GM19395 (cell line): ENCODE measurements at regions not wholly inside any gene's neighbourhood (a gene's known extent, or its start where the extent isn't known, plus 50 kb on each side); places are given as distances from the start of the nearest gene placed in this dataset.
"Not testable (repeated sequence)": the region's sequence is repeated elsewhere in the genome, so short reads cannot be mapped to it uniquely, and the experiment has no call there.

Experiments
- ATAC-seq: cut with Tn5 transposase; IDR thresholded peaks from one replicate; pipeline ENCODE4 v1.9.1; 2021; ENCODE audit warnings: mild to moderate bottlenecking, moderate library complexity; ENCODE audit not compliant: unreplicated experiment

DNA sequence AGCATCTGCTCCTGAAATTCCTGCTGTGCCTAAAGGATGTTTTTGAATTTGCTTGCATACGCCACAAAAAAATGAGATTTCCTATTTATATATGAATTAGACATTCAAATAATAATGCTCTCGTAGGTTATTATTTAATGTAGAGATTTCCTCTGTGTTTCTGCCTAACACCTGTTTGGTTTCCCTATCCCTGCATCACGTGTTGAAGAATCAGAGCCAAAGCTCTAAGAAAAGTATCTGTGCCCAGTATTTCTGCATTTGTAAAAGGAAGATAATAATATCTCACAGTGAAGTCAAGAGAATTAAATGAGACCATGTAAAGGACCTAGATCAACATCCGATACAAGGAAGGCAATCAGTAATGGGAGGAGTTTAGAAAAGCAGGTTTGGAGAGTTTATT, 179.5 kb downstream of the HNRNPD start:
- ATAC-seq, result no peak

DNA sequence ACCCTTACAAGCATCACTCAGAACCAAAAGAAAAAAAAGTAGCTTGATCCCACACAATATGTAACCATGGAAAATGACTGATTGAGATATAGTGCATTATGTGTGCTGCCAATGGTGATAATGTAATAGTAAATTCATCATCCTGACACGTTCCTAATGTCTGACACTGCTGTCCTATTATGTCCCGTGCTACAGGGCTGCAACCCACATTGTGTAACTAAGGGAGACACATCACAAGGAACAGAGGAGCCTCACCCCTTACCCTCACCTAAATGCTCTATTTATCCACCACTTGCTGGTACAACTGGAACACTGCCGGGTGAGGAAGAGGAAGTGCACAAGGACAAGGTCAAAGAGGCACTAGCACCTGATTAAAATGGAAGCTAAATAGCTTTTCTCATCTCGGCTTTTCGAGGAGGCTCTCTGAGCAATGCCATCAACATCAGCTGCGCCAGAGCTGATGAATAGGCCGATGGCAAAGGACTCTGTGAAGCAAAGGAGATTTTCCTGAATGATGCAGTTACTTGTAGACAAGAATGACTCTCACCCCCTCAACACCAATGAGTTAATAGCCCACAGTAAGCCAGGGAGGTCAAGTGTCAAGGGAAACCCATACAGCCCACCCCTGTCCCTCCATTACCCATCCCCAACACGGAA, 181.6 kb downstream of the HNRNPD start:
- no peak for ATAC-seq

DNA sequence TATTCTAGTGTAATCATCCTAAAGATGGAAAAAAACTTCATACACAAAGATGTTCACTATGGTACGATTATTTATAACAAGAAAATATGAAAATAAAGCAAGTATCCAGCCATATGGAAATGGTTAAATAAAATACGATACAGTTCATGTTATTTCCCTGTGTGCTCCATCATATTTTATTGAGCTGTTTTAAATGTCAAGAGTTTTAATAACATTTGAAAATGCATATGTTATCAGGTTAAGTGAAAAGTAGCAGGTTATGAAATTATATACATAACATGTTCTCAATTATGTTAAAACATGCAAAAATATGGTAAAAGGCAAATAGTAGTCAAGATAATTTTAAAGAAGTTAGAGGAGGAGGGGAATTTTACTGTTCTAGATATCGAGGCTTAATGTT, 192.0 kb downstream of the HNRNPD start:
- ATAC-seq, result no peak

DNA sequence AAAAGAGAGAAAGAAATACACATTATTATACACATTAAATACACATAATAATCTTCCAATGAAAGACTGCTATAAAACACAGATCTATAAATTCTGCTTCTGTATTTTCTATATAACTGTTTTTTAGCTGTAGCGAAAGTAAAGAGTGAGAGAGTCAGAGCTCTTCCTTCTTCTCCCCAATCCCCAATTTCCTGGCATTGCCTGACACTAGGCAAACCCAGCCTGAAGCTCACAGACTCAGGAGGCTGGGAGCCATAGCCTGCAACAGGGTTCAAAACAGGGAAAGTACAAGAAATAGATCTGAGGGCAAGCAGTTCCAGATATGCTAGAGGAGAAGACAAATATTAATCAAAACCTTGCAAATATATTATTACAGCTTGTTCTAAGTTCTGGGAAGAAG, 201.6 kb downstream of the HNRNPD start:
- ATAC-seq, result no peak

DNA sequence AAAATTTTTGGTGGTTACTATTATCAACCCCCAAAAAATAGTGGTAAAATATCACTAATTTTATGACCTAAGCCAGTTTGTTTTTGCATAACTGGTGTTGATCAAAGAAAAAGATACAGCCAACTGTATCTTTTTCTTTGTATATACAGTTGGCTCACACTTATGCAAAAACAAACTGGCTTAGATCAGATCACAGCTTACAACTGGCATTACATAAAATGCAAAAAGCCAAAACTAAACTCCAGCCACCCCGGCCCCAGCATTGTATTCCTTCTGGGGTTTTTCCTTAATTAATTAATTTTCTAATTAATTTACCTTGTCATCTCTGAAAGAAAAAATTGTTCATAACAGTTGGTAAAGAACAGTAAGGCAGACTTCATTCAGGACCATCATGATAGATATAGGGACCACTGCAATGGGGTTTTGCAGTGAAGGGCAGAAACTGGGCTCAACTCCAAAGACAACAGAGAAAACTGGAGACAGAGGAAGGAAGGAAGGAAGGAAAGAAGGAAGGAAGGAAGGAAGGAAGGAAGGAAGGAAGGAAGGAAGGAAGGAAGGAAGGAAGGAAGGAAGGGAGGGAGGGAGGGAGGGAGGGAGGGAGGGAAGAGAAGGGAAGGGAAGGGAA, 202.1 kb downstream of the HNRNPD start:
- no peak for ATAC-seq

DNA sequence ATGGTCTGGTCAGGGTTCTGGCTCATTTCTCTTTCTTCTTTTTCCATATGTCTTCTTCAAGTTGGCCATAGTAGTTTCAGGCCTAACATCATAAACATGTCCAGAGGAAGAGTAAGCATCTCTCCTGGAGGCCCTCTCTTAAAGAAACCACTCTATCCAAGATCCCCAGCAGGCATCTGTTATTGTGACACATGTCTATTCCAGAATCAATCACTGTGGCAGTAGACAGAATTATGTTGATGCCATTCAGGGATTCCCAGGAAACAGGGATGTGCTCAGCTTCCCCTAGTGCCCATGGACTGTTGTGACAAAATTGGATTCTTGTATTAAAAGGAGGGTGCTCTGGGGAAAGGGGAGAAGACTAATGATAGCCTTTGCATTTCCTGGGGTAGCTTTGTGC, 224.0 kb downstream of the HNRNPD start:
- no peak for ATAC-seq

DNA sequence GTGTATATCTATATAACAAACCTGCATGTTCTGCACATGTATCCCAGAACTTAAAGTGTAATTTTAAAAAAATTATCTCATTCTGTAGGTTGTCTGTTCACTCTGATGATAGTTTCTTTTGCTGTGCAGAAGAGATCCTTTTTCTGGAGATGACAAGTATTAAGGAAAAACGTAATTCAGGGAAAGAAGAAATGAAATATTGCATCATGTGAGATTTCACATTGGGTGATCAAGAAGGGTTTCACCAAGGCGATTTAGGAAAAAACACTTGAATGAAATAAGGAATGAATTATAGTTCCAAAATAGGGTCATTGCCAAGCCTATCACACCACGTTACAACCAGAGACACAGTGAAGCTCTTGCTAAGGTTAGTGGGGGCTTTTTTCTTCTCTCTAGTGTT, 227.9 kb downstream of the HNRNPD start:
- ATAC-seq, result no peak

DNA sequence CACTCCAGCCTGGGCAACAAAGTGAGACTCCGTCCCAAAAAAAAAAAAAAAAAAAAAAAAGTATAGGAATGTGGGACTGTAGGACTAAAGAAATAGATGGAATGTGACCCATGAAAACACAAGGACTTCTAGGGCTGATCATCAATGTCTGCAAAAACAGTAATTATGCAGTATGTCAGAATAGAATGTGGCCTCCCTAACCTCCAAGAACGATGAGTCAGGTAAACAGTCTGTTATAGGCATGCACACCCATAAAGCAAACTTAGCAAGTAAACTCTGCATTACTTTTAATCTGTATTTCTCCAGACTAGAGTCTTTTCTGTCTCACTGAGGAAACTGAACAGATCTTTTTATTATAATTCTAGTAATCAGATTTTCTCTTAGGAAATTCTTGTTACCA, 233.4 kb downstream of the HNRNPD start:
- ATAC-seq, result no peak

DNA sequence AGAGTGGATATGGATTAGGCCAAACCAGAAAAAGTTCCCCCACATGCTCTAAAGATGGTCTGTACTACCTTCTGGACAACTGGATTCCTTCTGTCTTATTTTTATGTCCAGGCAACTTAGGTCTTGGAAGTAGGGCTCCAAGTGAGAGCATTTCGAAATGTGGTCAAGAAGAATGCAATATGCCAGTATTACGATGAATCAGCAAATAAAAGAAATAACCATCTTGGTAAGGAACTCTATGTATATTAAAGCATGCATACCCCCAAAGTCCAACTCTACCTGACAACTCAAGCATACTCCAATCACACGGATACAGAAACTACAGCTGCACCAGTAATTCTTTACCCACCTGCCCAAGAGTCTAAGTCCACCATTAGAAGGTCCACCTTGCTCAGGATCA, 234.5 kb downstream of the HNRNPD start:
- ATAC-seq, result no peak

DNA sequence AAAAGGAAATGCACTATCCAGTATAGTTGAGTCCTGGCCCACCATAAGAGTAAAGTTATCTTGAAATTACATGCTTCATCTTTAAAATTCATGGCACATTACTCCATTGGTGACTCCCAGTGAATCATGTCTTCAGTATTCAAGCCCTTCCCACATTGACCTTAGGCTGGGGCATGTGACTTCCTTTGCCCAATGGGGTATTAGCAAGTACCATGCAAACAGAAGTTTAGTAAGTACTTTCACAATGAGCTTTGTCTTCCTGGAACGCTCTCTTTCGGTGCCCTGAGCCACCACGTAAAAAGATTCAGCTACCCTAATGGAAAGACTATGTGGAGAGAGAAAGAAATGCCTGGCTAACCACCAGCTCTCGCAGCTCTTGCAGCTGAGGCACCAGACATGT, 235.4 kb downstream of the HNRNPD start:
- ATAC-seq, result no peak

DNA sequence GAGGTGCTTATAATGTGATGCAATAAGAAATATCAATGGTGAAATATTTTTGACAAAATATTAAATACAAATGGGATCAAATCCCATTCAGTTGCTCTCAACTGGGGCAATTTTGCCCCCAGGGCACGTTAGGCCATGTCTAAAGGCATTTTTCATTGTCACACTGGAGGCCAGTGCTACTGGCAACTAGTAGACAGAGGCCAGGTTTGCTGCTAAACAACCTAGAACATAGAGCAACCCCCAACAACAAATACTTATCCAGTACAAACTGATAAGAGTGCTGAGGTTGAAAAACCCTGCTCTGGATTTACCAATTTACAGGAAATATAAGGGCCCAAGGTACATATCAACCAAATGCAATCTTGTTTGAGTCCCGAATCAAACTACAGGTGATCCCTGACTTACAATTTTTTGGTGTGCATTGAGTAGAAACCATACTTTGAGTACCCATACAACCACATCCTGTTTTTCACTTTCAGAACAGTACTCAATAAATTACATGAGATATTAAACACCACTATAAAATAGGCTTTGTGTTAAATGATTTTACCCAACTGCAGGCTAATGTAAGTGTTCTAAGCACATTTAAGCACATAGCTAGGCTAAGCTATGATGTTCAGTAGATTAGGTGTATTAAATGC, 237.5 kb downstream of the HNRNPD start:
- no peak for ATAC-seq

DNA sequence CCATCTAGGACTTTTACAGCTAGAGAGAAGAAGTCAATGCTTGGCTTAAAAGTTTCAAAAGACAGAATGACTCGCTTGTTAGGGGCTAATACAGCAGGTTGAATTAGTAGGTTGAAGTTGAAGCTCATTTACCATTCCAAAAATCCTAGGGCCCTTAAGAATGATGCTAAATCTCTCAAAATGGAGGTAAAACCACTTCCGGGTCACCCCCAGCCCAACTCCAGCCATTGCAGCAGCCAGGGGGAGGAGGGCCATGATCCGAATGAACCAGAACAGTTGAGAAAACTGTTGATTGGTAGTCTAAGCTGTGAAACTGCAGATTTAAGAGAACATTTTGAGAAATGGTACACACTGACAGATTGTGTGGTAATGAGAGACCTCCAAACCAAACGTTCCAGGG, 245.4 kb downstream of the HNRNPD start:
- no peak for ATAC-seq

DNA sequence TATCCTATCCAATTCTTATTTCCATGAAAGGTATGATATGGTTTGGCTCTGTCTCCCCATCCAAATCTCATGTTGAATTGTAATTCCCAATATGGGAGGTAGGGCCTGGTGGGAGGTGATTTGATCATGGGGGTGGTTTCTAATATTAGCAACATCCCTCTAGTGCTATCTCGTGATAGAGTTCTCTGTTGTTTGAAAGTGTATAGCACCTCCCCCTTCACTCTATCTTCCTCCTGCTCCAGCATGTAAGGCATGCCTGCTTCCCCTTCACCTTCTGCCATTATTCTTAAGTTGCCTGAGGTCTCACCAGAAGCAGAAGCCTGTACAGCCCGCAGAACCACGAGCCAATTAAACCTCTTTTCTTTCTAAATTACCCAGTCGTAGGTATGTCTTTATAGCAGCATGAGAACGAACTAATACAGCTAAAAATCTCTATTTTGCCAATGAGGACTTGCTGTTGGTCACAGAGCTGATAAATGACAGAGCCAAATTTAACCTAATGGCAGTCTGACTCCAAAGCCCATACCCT, 247.2 kb downstream of the HNRNPD start:
- no peak for ATAC-seq

DNA sequence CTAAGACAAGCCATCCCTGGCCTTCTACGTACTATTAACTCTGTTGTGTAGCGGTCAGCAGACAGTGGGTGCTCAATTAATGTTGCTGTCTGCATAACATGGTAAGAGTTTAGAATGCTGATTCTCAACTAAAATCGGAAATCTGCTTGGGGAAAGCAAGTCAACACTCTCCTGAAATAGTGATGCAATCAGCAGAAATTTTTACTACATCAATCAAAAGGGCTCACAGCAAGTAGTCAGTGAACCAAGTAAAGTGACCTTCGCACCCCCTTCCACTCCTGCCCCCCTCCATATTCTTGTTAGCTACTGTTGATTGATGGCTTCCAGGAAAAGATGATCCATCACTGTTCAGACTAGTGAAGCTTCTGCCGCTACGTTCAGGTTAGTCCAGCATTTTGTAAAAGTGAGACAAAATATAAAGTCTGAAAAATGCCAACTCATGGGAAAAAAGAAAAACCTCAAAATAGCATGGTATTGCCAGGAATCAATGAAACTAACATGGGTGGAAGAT, 247.9 kb downstream of the HNRNPD start:
- ATAC-seq, result no peak

DNA sequence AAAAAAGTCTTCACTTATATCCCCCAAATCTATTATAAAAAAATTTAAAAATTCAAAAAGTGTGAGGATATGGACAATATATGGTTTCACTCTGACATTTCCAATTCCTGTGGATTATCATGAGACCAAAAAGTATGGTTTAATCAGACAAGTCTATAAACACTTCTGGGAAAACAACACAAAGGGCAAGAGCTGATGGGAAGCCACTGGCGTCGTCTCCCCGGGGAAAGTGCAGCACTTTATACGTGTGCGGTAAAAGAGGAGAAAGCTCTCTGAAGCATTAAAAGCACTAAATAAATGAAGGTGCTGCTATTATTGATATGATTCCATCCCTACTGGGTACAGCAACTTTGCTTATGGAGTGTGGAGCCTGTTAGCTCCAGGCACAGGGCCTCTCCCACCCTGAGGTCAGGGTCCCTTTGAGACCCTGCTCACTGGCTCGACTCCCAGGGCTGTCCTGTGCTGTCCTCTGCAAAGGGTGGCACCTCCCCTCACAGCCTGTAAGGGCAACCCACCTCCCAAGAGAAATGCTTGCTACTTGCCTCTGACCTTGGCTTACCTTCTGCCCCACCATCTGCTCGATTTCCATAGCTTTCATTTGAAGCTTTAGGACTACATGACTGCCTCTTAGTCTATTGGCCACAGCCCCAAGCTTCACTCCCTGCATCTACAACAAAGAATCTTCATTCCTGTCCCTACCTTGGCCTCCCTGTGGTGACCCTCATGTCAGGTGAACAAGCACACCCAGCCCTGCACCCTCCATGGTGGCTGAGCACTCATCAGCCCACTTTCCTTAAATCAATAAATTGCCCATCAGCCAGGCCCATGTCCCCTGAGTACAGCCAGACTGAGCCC, 248.6 kb downstream of the HNRNPD start:
- no peak for ATAC-seq

DNA sequence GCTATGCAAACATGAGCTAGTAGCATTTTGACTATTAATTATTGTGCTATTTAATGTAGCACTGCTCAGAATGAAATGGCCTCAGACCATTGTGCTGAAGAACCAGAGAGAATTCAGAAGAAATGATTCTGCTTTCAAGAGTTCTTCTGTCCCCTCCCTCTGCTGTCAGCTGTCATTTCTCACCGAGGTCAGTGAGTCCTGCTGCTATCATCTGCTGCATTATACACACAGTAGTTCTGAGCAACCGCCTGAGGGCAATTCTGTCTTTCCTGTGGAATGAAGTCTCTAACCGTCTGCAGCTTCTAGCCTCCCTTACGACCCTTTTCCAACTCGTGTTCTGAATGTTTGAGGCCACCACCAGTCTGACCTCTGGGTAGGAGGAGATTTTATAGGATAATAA, 249.4 kb downstream of the HNRNPD start:
- no peak for ATAC-seq

DNA sequence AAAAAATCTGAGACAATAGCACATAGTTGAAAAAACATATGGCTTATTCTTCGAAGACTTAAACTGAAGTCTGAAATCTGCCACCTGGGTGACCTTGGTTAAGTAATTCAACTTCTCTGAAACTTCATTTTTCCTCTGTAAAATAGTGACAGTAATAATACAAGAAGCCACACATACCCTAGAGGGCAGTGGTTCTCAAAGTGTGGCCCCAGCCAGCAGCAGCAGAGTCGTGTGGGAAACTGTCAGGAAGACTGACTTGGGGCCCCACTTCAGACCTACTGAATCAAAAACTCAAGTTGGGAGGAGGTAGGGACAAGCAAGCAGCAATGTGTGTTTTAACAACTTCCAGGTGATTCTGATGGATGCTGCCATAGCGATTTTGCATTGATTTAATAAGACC, 249.9 kb downstream of the HNRNPD start:
- ATAC-seq, result no peak

DNA sequence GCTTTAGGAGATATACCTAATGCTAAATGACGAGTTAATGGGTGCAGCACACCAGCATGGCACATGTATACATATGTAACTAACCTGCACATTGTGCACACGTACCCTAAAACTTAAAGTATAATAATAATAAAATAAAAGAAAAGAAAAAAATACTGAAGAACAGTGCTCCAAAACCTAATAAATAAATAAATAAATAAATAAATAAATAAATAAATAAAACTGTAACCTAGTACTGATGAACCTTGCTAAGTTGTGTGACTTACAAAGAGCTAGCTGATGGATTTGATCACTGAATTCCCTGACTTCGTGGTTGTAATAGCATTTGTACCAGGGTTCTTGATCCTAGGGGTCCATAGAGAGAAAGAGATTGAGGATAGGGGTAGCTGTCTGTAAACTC, 258.6 kb downstream of the HNRNPD start:
- ATAC-seq, result not testable (repeated sequence)

DNA sequence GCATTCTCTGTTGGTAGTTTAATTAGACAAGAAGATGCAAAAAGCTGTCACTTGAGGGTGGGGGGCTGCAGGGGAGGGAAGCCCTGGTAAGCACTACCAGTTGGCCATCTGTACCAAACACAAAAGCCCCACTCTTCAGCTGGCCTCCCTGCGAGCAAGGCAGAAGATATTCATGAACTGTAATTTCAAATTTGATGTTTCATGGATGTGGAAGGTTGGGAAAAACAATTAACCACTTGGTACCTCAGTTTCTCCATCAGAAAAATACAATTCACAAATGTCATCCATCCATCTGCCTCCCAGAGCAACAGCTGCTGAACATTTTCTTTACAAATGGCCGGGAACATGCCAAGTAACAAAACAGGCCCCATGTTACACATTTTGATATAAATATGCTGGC, 265.3 kb downstream of the HNRNPD start:
- ATAC-seq, result no peak

DNA sequence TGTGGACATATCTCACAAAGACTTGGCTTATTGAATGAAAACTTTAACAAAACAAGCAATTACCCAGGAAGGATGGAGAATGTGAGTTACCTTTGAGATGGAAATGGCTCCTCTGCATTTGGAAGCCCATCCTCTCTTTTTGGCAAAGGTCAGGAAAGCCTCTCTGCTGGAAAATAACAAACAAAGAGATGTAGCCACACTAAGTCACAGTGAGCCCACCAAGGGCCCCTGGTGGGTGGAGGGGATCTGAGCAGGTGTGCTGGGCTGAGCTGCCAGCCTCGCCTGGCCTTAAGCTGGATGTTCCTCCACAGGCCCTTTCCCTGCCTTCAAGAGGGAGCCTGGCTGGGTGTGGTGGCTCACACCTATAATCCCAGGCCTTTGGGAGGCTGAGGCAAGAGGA, 269.2 kb downstream of the HNRNPD start:
- no peak for ATAC-seq

DNA sequence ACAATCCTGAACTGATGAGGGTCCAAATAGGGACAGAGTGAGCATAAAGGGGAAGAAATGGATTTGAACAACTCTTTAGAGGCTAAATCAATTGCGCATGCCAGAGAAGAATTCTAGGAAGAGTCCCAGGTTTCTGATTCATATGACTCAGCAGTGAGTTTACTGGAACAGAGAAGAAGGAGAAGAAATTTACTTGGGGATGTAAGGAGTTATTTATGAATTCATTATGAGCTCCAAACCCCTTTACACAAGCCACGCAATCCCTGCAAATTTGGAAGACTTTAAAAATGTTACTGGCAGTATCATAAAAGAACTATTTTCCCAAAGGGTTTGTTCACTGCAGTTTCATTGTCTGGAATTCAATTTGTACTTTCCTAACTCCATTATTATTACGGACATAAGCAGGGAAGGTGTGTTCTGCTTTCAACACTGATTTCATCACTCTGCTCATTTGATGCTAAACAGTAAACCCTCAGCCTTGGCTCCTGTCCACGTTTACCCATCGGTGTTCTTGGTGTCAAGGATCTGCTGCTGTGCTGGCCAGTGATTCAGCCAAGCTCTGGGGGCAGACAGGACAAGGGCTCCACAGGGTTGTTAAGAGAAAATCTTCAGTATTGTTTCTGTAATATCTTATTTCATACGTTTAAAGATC, 273.7 kb downstream of the HNRNPD start:
- ATAC-seq, result no peak
